ENCODE measurements at regions not wholly inside any gene's neighbourhood (a gene's known extent, or its start where the extent isn't known, plus 50 kb on each side); places are given as distances from the start of the nearest gene placed in this dataset.

- TF ChIP-seq PATZ1 (CRISPR knock-in tag; IDR thresholded peaks at IDR 0.05; ENCODE audit: borderline replicate concordance) (no peak), TCF4 (CRISPR knock-in tag; IDR thresholded peaks at IDR 0.05; ENCODE audit: borderline replicate concordance) (no peak), TOX (CRISPR knock-in tag; IDR thresholded peaks at IDR 0.05; ENCODE audit: borderline replicate concordance) (no peak), ESRRG (CRISPR knock-in tag; IDR thresholded peaks at IDR 0.05) (no peak), GLIS3 (CRISPR knock-in tag; IDR thresholded peaks at IDR 0.05) (no peak), ZC3H10 (CRISPR knock-in tag; IDR thresholded peaks at IDR 0.05) (no peak), RARB (CRISPR knock-in tag; IDR thresholded peaks at IDR 0.05) (no peak), ZNF565 (CRISPR knock-in tag; conservative IDR thresholded peaks at IDR 0.05; ENCODE audit: low read depth) (no peak), ZNF70 (CRISPR knock-in tag; IDR thresholded peaks at IDR 0.05) (no peak), BACH2 (CRISPR knock-in tag; IDR thresholded peaks at IDR 0.05; ENCODE audit: borderline replicate concordance) (no peak), SNAI2 (CRISPR knock-in tag; IDR thresholded peaks at IDR 0.05) (no peak), ARNTL (CRISPR knock-in tag; IDR thresholded peaks at IDR 0.05; ENCODE audit: borderline replicate concordance, low read depth) (no peak), ZFP30 (CRISPR knock-in tag; IDR thresholded peaks at IDR 0.05) (no peak), CSDC2 (CRISPR knock-in tag; IDR thresholded peaks at IDR 0.05) (no peak), TSHZ2 (CRISPR knock-in tag; IDR thresholded peaks at IDR 0.05) (no peak), ZNF8 (CRISPR knock-in tag; IDR thresholded peaks at IDR 0.05) (no peak)
- TF ChIP-seq, protein P1, sequence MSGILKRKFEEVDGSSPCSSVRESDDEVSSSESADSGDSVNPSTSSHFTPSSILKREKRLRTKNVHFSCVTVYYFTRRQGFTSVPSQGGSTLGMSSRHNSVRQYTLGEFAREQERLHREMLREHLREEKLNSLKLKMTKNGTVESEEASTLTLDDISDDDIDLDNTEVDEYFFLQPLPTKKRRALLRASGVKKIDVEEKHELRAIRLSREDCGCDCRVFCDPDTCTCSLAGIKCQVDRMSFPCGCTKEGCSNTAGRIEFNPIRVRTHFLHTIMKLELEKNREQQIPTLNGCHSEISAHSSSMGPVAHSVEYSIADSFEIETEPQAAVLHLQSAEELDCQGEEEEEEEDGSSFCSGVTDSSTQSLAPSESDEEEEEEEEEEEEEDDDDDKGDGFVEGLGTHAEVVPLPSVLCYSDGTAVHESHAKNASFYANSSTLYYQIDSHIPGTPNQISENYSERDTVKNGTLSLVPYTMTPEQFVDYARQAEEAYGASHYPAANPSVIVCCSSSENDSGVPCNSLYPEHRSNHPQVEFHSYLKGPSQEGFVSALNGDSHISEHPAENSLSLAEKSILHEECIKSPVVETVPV (CRISPR knock-in tag; IDR thresholded peaks at IDR 0.05), result no peak
- TF ChIP-seq, protein P2, sequence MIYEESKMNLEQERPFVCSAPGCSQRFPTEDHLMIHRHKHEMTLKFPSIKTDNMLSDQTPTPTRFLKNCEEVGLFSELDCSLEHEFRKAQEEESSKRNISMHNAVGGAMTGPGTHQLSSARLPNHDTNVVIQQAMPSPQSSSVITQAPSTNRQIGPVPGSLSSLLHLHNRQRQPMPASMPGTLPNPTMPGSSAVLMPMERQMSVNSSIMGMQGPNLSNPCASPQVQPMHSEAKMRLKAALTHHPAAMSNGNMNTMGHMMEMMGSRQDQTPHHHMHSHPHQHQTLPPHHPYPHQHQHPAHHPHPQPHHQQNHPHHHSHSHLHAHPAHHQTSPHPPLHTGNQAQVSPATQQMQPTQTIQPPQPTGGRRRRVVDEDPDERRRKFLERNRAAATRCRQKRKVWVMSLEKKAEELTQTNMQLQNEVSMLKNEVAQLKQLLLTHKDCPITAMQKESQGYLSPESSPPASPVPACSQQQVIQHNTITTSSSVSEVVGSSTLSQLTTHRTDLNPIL (CRISPR knock-in tag; IDR thresholded peaks at IDR 0.05; ENCODE audit: low read depth), result no peak
- TF ChIP-seq, protein P3, sequence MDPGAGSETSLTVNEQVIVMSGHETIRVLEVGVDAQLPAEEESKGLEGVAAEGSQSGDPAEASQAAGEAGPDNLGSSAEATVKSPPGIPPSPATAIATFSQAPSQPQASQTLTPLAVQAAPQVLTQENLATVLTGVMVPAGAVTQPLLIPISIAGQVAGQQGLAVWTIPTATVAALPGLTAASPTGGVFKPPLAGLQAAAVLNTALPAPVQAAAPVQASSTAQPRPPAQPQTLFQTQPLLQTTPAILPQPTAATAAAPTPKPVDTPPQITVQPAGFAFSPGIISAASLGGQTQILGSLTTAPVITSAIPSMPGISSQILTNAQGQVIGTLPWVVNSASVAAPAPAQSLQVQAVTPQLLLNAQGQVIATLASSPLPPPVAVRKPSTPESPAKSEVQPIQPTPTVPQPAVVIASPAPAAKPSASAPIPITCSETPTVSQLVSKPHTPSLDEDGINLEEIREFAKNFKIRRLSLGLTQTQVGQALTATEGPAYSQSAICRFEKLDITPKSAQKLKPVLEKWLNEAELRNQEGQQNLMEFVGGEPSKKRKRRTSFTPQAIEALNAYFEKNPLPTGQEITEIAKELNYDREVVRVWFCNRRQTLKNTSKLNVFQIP (CRISPR knock-in tag; IDR thresholded peaks at IDR 0.05; ENCODE audit: borderline replicate concordance, low read depth), result no peak
- ATAC-seq, result no peak
Observed at GRCh38 chr18:44546954-44547353, 133.7 kb upstream of the SETBP1 start.

DNA sequence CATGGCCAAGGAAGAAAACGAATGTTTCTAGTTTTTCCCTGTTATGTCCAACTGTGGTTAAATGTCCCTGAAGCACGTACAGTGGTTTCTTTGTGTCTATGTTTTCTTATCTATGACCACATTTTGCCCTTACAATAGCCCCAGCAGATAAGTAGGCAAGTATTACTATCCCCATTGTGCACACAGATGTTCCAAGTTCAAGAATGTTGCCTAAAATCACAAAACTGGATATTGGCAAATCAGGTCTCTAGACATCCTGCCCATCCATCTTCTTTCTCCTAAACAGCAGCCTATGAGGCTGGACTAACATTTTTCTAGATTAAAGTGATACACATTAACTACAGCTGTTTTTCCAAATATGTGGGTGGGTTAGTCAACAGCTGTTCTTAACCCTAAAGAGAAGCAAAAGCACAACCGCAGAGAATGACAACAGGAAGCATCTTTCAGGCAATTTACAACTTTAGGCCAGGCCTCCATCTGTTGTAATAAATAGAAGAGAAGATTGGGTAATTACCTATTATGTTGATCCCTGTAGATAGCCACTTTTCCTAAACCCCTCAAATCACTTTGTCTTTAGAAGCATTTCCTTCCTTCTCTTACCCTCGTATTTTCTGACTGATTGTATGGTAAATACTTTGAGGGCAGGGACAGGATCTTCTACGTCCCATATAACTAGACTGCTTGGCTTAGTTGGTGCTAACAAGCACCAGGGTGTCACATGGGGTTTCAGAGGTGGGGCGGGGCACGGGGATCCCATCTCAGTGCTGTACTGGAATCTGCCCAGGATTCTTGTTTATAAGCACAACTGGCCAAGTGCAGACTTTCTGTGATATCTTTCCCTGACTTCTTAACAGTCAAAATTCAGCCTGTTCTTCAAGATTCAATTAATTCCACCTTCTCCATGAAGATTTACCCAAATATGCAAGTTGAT is 132.1 kb upstream of the SETBP1 start:
- ATAC-seq, result no peak
- no peak for TF ChIP-seq ZNF8 (CRISPR knock-in tag; IDR thresholded peaks at IDR 0.05)
- TF ChIP-seq GLIS3 (CRISPR knock-in tag; IDR thresholded peaks at IDR 0.05), result no peak
- no peak for TF ChIP-seq TCF4 (CRISPR knock-in tag; IDR thresholded peaks at IDR 0.05; ENCODE audit: borderline replicate concordance)
- TF ChIP-seq TOX (CRISPR knock-in tag; IDR thresholded peaks at IDR 0.05; ENCODE audit: borderline replicate concordance), result no peak
- TF ChIP-seq CSDC2 (CRISPR knock-in tag; IDR thresholded peaks at IDR 0.05), result no peak
- TF ChIP-seq ZNF70 (CRISPR knock-in tag; IDR thresholded peaks at IDR 0.05), result no peak
- no peak for TF ChIP-seq ARNTL (CRISPR knock-in tag; IDR thresholded peaks at IDR 0.05; ENCODE audit: borderline replicate concordance, low read depth)
- TF ChIP-seq, protein P3 (CRISPR knock-in tag; IDR thresholded peaks at IDR 0.05; ENCODE audit: borderline replicate concordance, low read depth), result no peak
- TF ChIP-seq TSHZ2 (CRISPR knock-in tag; IDR thresholded peaks at IDR 0.05), result no peak

Data from SK-N-SH treated with all-trans-retinoic acid at 6 μM for 48 hours (cell line).